ENCODE measurements at regions not wholly inside any gene's neighbourhood (a gene's known extent, or its start where the extent isn't known, plus 50 kb on each side); places are given as distances from the start of the nearest gene placed in this dataset.

- H3K27ac Mint-ChIP-seq (ENCODE audit: unreplicated experiment), result no peak overlapping the region
- peaks cover 8% of the 10 kb centered on the region for H3K9me3 Mint-ChIP-seq (ENCODE audit: unreplicated experiment)
- H3K27me3 Mint-ChIP-seq (ENCODE audit: unreplicated experiment), result peaks cover 5% of the 10 kb centered on the region
- peak; percentile 27 for TF ChIP-seq CTCF (IDR thresholded peaks at IDR 0.05; ENCODE audit: partially characterized antibody, unreplicated experiment)
- no peak for DNase-seq
- H3K4me3 Mint-ChIP-seq (ENCODE audit: unreplicated experiment), result no peak overlapping the region
- H3K36me3 Mint-ChIP-seq (ENCODE audit: unreplicated experiment), result no peaks in the 10 kb centered on the region
- peaks cover 45% of the 10 kb centered on the region for H3K4me1 Mint-ChIP-seq (ENCODE audit: low read depth, unreplicated experiment)
Measured at GRCh38 chr3:40869939-40870338, 329.4 kb upstream of the CTNNB1 start.

GRCh38 chr3:40871394-40871793 lies 327.9 kb upstream of the CTNNB1 start:
- TF ChIP-seq CTCF (IDR thresholded peaks at IDR 0.05; ENCODE audit: partially characterized antibody, unreplicated experiment), result no peak
- Mint-ChIP-seq H3K36me3 (ENCODE audit: unreplicated experiment) (no peaks in the 10 kb centered on the region), H3K27ac (ENCODE audit: unreplicated experiment) (peak overlapping the region; percentile 25), H3K4me3 (ENCODE audit: unreplicated experiment) (no peak overlapping the region), H3K4me1 (ENCODE audit: low read depth, unreplicated experiment) (peaks cover 58% of the 10 kb centered on the region), H3K9me3 (ENCODE audit: unreplicated experiment) (peaks cover 8% of the 10 kb centered on the region), H3K27me3 (ENCODE audit: unreplicated experiment) (peaks cover 8% of the 10 kb centered on the region)
- peak; percentile 35 for DNase-seq

- H3K27me3 Mint-ChIP-seq (ENCODE audit: unreplicated experiment), result peaks cover 8% of the 10 kb centered on the region
- peak overlapping the region; percentile 68 for H3K4me3 Mint-ChIP-seq (ENCODE audit: unreplicated experiment)
- DNase-seq, result no peak
- H3K36me3 Mint-ChIP-seq (ENCODE audit: unreplicated experiment), result no peaks in the 10 kb centered on the region
- TF ChIP-seq CTCF (IDR thresholded peaks at IDR 0.05; ENCODE audit: partially characterized antibody, unreplicated experiment), result no peak
- peaks cover 8% of the 10 kb centered on the region for H3K9me3 Mint-ChIP-seq (ENCODE audit: unreplicated experiment)
- H3K27ac Mint-ChIP-seq (ENCODE audit: unreplicated experiment), result peak overlapping the region; percentile 82
- peaks cover 58% of the 10 kb centered on the region for H3K4me1 Mint-ChIP-seq (ENCODE audit: low read depth, unreplicated experiment)
Measured at GRCh38 chr3:40872258-40872920, 326.9 kb upstream of the CTNNB1 start.

- no peak overlapping the region for H3K27ac Mint-ChIP-seq (ENCODE audit: unreplicated experiment)
- peaks cover 8% of the 10 kb centered on the region for H3K27me3 Mint-ChIP-seq (ENCODE audit: unreplicated experiment)
- H3K9me3 Mint-ChIP-seq (ENCODE audit: unreplicated experiment), result peaks cover 6% of the 10 kb centered on the region
- no peak overlapping the region for H3K4me3 Mint-ChIP-seq (ENCODE audit: unreplicated experiment)
- peaks cover 53% of the 10 kb centered on the region for H3K4me1 Mint-ChIP-seq (ENCODE audit: low read depth, unreplicated experiment)
- no peaks in the 10 kb centered on the region for H3K36me3 Mint-ChIP-seq (ENCODE audit: unreplicated experiment)
- DNase-seq, result no peak
- no peak for TF ChIP-seq CTCF (IDR thresholded peaks at IDR 0.05; ENCODE audit: partially characterized antibody, unreplicated experiment)
Measured at GRCh38 chr3:40873476-40873875, 325.8 kb upstream of the CTNNB1 start.

- H3K27me3 Mint-ChIP-seq (ENCODE audit: unreplicated experiment), result peaks cover 8% of the 10 kb centered on the region
- peaks cover 48% of the 10 kb centered on the region for H3K4me1 Mint-ChIP-seq (ENCODE audit: low read depth, unreplicated experiment)
- H3K36me3 Mint-ChIP-seq (ENCODE audit: unreplicated experiment), result no peaks in the 10 kb centered on the region
- no peak overlapping the region for H3K27ac Mint-ChIP-seq (ENCODE audit: unreplicated experiment)
- no peak for DNase-seq
- H3K9me3 Mint-ChIP-seq (ENCODE audit: unreplicated experiment), result peaks cover 6% of the 10 kb centered on the region
- no peak for TF ChIP-seq CTCF (IDR thresholded peaks at IDR 0.05; ENCODE audit: partially characterized antibody, unreplicated experiment)
- H3K4me3 Mint-ChIP-seq (ENCODE audit: unreplicated experiment), result no peak overlapping the region
Measured at GRCh38 chr3:40873934-40874699, 325.2 kb upstream of the CTNNB1 start.
